HG02938 (cell line): ENCODE measurements at regions not wholly inside any gene's neighbourhood (a gene's known extent, or its start where the extent isn't known, plus 50 kb on each side); places are given as distances from the start of the nearest gene placed in this dataset.
"Not testable (repeated sequence)": the region's sequence is repeated elsewhere in the genome, so short reads cannot be mapped to it uniquely, and the experiment has no call there.

Source experiments
- ATAC-seq: cut with Tn5 transposase; IDR thresholded peaks from one replicate; pipeline ENCODE4 v1.9.1; 2021; ENCODE audit warnings: mild to moderate bottlenecking, moderate library complexity; ENCODE audit not compliant: unreplicated experiment

DNA sequence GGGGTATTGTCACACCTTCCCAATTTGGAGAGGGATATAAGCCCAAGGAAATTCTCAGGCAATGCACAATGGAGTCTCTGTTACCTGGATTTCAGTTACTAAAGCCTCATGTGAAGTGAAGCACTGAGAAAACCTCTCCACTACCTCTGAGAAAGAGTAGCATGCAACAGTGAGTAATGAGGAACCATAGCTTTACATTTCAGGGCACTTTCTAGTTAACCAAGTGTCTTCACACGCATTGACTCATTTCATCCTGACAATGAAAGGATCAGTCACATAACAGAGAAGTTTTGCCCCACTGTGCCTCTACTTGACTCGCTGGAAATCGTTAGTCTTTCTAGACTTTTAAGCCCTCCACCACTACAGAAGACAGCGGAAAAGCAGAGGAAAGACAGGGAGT is 86.2 kb upstream of the ARID1B start:
- ATAC-seq, result peak; percentile 76

DNA sequence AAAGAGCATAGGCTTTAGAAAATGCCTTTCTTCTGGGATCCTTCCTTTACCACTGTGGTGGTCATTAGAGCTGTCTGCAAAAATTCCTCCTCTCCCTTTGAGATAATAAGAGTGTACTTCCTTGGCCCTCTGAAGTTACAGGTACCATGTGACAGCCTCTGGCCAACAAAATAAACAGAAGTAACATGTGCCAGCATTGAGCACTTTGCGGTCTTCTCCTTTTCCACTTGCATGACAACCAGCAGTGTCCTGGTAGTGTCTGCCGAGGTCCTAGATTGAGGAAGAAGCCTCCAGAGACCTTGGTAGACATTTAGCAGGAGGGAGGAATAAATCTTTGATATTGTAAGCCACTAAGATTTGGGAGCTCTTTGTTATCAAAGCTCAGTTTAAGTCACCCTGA is 87.5 kb upstream of the ARID1B start:
- ATAC-seq, result no peak

DNA sequence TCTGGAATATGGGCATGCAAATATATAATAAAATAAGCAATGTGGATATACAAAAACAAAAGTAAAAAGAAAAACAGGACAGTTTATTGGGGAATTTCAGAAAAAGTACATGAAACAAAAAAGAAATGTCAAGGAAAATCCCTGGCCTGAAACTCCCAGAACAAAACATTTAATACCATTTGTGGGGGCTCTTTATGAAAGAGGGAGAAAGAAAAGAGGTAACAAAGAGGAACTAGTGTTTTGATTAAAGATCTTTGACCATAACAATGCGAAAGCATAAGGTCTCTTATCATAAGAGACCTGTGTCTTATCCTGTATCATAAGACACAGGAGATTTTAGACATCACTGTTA is 88.6 kb upstream of the ARID1B start:
- ATAC-seq, result no peak

- ATAC-seq, result no peak
These were observed 89.2 kb upstream of the ARID1B start for GRCh38 chr6:156687789-156688619.

- peak; percentile 42 for ATAC-seq
These were observed 90.0 kb upstream of the ARID1B start for GRCh38 chr6:156686995-156687788.

- ATAC-seq, result no peak
These were observed 90.7 kb upstream of the ARID1B start for GRCh38 chr6:156686301-156686994.

DNA sequence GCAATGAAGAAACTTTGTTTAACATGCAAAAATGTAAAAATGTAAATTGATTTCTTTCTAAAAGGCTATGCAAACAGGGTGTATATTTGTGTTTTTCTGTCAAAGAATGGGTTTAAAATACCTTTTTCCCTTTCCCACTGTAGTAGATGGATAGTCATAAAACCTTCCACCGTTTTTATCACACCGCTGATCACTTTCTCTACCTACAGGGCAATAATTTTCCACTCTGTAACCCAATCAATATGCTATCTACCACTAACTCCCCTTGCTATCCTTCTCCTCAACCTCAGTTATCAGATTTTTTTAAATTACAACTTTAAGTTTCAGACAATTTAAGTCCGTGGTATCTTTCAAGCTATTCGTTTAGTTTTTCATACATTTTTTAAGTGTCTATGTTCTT is 91.4 kb upstream of the ARID1B start:
- ATAC-seq, result no peak

DNA sequence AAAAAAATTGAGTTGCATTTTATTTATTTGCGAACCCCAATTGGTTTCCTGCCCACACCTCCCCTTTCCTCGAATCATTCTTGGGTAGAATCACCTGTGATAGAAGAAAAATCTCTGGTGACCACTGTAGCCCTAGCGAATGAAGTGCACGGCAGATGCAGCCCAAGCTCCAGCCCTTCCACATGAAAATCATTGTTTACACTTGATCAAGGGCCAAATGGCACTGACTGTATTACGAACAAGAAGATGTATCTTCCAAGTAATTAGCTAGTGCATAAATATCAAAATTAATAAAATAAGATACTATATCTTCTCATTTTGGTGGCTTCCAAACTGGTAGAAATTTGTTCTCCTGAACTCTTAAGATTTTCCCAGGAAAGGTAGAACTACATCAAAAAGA is 93.4 kb upstream of the ARID1B start:
- ATAC-seq, result no peak

GRCh38 chr6:156676721-156677120 is 100.5 kb upstream of the ARID1B start:
- no peak for ATAC-seq

GRCh38 chr6:156674197-156674596 is 103.0 kb upstream of the ARID1B start:
- ATAC-seq, result no peak

- not testable (repeated sequence) for ATAC-seq
These were observed 107.1 kb upstream of the ARID1B start for GRCh38 chr6:156670097-156670496.

- ATAC-seq, result no peak
These were observed 115.1 kb upstream of the ARID1B start for GRCh38 chr6:156662025-156662445.

GRCh38 chr6:156660389-156660788 is 116.8 kb upstream of the ARID1B start:
- no peak for ATAC-seq

DNA sequence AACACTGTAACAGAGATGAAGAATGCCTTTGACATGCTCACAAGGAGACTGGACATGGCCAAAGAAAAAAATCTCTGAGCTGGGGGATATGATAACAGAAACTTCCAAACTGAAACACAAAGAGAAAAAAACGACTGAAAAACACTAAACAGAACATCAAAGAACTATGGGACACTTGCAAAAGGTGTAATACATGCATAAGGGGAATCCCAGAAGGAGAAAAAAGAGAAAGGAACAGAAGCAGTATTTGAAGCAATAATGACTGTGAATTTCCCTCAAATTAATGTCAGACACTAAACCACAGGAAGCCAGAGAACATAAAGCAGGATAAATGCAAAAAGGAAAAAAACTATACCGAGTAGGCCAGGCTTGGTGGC is 117.4 kb upstream of the ARID1B start:
- ATAC-seq, result no peak

- no peak for ATAC-seq
These were observed 118.0 kb upstream of the ARID1B start for GRCh38 chr6:156658966-156659821.

- no peak for ATAC-seq
These were observed 118.8 kb upstream of the ARID1B start for GRCh38 chr6:156658186-156658965.

DNA sequence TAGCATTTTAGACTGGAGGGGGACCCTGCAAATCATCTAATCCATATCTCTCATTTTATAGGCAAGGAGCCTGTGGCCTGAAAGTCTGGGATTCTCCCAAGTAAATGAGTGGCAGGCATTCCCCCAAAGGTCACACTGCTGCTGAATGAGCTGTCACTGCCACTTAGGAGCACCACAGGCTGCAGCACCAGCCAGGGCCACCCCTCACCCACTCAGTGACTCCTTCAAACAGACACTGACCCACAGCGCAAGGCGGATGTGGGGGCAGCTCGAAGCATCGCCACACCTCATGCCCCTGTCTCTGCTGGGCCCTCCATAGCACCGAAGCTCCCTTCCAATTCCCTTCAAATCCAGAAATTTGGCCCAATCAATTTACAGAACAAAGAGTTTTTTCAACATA is 119.9 kb upstream of the ARID1B start:
- no peak for ATAC-seq

DNA sequence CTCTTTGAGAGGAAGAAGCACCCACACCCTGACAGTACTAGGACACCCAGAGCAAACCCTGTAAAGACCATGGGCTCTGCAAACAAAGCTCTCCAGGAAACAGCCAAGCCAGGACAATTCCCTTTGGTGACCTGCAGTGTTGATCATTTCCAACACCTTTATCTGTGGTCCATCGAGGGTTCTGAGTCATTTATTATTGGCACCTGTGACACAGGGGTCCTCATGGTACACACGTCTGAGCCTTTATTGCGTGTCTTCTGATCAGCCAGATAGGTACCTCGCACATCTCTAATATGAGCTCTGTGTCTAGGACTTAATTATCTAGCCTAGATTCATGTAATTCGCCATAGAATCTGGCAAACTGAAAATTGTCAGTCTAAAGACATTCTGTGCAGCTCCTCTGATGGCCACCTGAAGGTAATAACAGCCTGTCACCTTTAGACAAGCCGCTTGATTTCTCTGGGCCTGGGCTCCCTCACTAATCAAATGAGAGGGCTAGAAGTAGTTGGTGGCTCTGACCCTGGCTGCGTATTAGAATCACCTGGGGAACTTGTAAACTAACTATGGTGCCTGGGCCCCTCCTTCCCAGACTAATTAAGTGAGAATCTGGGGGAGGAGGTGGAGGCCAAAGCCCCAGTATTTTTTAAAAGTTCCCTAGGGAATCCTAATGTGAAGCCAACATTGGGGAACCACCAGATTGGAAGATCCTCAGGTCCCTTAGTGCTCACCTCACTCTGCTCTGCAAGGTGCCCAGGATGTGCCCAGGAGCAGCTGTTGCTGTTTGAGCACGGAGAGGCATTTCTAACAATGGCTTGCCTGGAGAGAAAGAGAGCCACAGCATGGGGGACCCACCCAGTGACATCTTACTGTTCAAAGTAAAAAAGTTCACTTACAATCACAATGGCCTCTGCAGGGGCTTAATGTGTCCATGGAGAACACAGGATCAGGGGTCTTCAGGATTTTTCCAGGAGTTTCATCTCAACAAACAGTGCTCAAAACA is 122.0 kb upstream of the ARID1B start:
- ATAC-seq, result no peak

- no peak for ATAC-seq
These were observed 124.9 kb upstream of the ARID1B start for GRCh38 chr6:156652231-156652750.
